Ovary (tissue), 7 donors: ENCODE measurements at regions not wholly inside any gene's neighbourhood (a gene's known extent, or its start where the extent isn't known, plus 50 kb on each side); places are given as distances from the start of the nearest gene placed in this dataset.

ENCODE experiments used
- DNase-seq, 5 donors: peaks; one replicate each; pipeline ENCODE4 v3.0.0-alpha.2; 2019 to 2020
- H3K27ac ChIP-seq, 2 donors: fragments of 200-600 bp; one replicate each; pipeline versions ENCODE4 v1.5.1 to v1.8.0; 2019 to 2022
- H3K27me3 ChIP-seq: fragments of 200-600 bp; one replicate; pipeline ENCODE4 v1.8.0; 2022
- H3K36me3 ChIP-seq: fragments of 200-600 bp; sonication (generic); one replicate; pipeline ENCODE4 v1.5.1; 2019
- H3K4me1 ChIP-seq: one replicate; pipeline ENCODE4 v1.8.1; 2013; ENCODE audit warnings: mild to moderate bottlenecking, moderate library complexity; ENCODE audit not compliant: insufficient read depth
- H3K4me3 ChIP-seq: fragments of 200-600 bp; sonication (generic); one replicate; pipeline ENCODE4 v1.5.1; 2017
- H3K9me3 ChIP-seq, 2 donors: fragments of 200-600 bp in 1 of 2; sonication (generic) in 1 of 2; one replicate each; pipeline versions ENCODE4 v1.5.1 to v1.8.1; 2013 to 2019; ENCODE audit warnings: mild to moderate bottlenecking in 1 of 2, moderate library complexity in 1 of 2
- CTCF ChIP-seq, 3 donors: fragments of 450-650 bp in 2 of 3; fragments of 200-600 bp in 1 of 3; IDR thresholded peaks; one replicate each; pipeline versions ENCODE4 v1.5.1 to v1.8.0; 2016 to 2022; ENCODE audit warnings: antibody characterized with exemption in 3 of 3, mild to moderate bottlenecking in 1 of 3
- EP300 ChIP-seq: sonication (generic); formaldehyde crosslinking; IDR thresholded peaks from one replicate; pipeline ENCODE4 v1.6.1; 2017; ENCODE audit warnings: antibody characterized with exemption
- POLR2A ChIP-seq: fragments of 450-650 bp; IDR thresholded peaks from one replicate; pipeline ENCODE4 v1.6.1; 2017; ENCODE audit warnings: antibody characterized with exemption, mild to moderate bottlenecking, moderate library complexity
- WGBS, 3 donors: extraction: QIAGEN DNeasy Blood & Tissue Kit in 1 of 3; methylation state at CpG; one replicate each; pipeline versions ENCODE4 v1.1.5 to v1.1.7; 2013 to 2017; 5-methylcytosine and 5-hydroxymethylcytosine counted together
- intact Hi-C, 4 donors: fragments of 100-400 bp; cut with DNase I; formaldehyde crosslinking; loops; one replicate each; pipeline versions ENCODE4 v1.11.0 to v1.15.1; 2022 to 2023
- donor health status: DM: no; HTN: no; CAD: no; lungs with moderate emphysema.
- donor health status: DM: no; HTN: no; CAD: no.
- donor health status: Bipolar disorder and iron deficiency.
- donor health status: DM: no; HTN: no; CAD: no.
- donor health status: DM: yes; HTN: yes; CAD: no.

GRCh38 chr9:117929868-117930267 lies 225.7 kb downstream of the TLR4 start:
- Histone ChIP-seq H3K36me3 (no peaks in the 10 kb centered on the region), H3K4me3 (no peak overlapping the region), H3K9me3 (no peaks in the 10 kb centered on the region), H3K27me3 (no peaks in the 10 kb centered on the region), H3K4me1 (no peaks in the 10 kb centered on the region), H3K27ac (no peak overlapping the region)
- WGBS, 3 donors: 44 to 70% (median 68%) methylated on average over 1 of the region's 1 CpG
- TF ChIP-seq CTCF (IDR thresholded peaks at IDR 0.05) (no peak), POLR2A (no peak), EP300 (no peak)
- intact Hi-C loops: no loop called here
- no peak for DNase-seq

DNA sequence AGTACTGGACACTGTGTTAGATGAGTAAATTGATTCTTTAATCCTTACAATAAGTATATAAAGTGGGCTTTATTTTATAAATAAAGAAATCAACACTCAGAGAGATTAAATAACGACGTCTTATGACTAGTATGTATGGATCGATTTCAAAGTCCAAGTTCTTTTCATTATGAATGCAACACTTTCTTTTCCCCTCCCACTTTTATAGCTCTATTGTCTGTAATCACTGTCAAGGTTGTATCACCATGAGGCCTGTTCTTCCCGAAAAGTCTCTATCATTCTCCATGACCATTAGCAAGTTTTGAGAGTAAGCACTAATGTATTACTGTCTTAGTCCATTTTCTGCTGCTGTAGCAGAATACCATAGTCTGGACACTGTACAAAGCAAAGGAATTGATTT lies 228.4 kb downstream of the TLR4 start:
- Histone ChIP-seq H3K36me3 (no peaks in the 10 kb centered on the region), H3K27ac (no peak overlapping the region), H3K9me3 (no peaks in the 10 kb centered on the region), H3K4me3 (no peak overlapping the region), H3K4me1 (no peaks in the 10 kb centered on the region), H3K27me3 (no peaks in the 10 kb centered on the region)
- TF ChIP-seq CTCF (IDR thresholded peaks at IDR 0.05) (no peak), POLR2A (no peak), EP300 (no peak)
- no peak for DNase-seq
- WGBS, 3 donors: 89 to 92% (median 91%) methylated on average over 4 of the region's 4 CpGs
- intact Hi-C loops: no loop called here

GRCh38 chr9:117936185-117937130 lies 232.3 kb downstream of the TLR4 start:
- DNase-seq: no peak
- WGBS, 3 donors: 79 to 85% (median 83%) methylated on average over 5 of the region's 5 CpGs
- H3K4me3 ChIP-seq: no peak overlapping the region
- no peaks in the 10 kb centered on the region for H3K27me3 ChIP-seq
- no peak overlapping the region for H3K27ac ChIP-seq
- no peaks in the 10 kb centered on the region for H3K36me3 ChIP-seq
- intact Hi-C loops: no loop called here
- no peaks in the 10 kb centered on the region for H3K9me3 ChIP-seq
- TF ChIP-seq CTCF (IDR thresholded peaks at IDR 0.05) (no peak), EP300 (no peak), POLR2A (no peak)
- H3K4me1 ChIP-seq: no peaks in the 10 kb centered on the region

GRCh38 chr9:117938086-117938485 lies 233.9 kb downstream of the TLR4 start:
- TF ChIP-seq EP300: no peak
- TF ChIP-seq CTCF (IDR thresholded peaks at IDR 0.05): no peak
- no peak for TF ChIP-seq POLR2A
- H3K36me3 ChIP-seq: no peaks in the 10 kb centered on the region
- no peak overlapping the region for H3K27ac ChIP-seq
- no peaks in the 10 kb centered on the region for H3K27me3 ChIP-seq
- no peaks in the 10 kb centered on the region for H3K9me3 ChIP-seq
- intact Hi-C loops: no loop called here
- DNase-seq: no peak
- no peaks in the 10 kb centered on the region for H3K4me1 ChIP-seq
- 85 to 96% (median 90%) methylated on average over 2 of the region's 2 CpGs for WGBS, 3 donors
- no peak overlapping the region for H3K4me3 ChIP-seq
